DOHH2 (cell line): ENCODE measurements at regions not wholly inside any gene's neighbourhood (a gene's known extent, or its start where the extent isn't known, plus 50 kb on each side); places are given as distances from the start of the nearest gene placed in this dataset.

Experiments used
- H3F3A ChIP-seq: fragments of 200-600 bp; sonication (generic), shearing (Covaris generic); 2 replicates; pipeline ENCODE4 v1.6.0; 2016; ENCODE audit warnings: antibody characterized with exemption, mild to moderate bottlenecking; ENCODE audit not compliant: control insufficient read depth, insufficient read depth
- H3K27ac ChIP-seq: fragments of 200-600 bp; sonication (generic); 2 replicates; pipeline ENCODE4 v1.5.1; 2014; ENCODE audit warnings: low read depth, mild to moderate bottlenecking, low read length, moderate library complexity
- H3K27me3 ChIP-seq: fragments of 200-600 bp; sonication (generic); 2 replicates; pipeline ENCODE4 v1.6.1; 2014; ENCODE audit warnings: mild to moderate bottlenecking, low read length, mixed read lengths; ENCODE audit not compliant: control insufficient read depth
- H3K36me3 ChIP-seq: fragments of 200-600 bp; sonication (generic); 2 replicates; pipeline ENCODE4 v1.6.1; 2014; ENCODE audit warnings: mild to moderate bottlenecking, low read length, moderate library complexity, mixed read lengths; ENCODE audit not compliant: control insufficient read depth
- H3K4me1 ChIP-seq: fragments of 200-600 bp; sonication (generic); 2 replicates; pipeline ENCODE4 v1.6.1; 2014; ENCODE audit warnings: mild to moderate bottlenecking, low read length, mixed read lengths; ENCODE audit not compliant: control insufficient read depth
- H3K4me2 ChIP-seq: fragments of 200-600 bp; sonication (generic); 2 replicates; pipeline ENCODE4 v1.6.0; 2014; ENCODE audit warnings: mild to moderate bottlenecking, low read length, moderate library complexity
- H3K4me3 ChIP-seq: fragments of 200-600 bp; sonication (generic); 2 replicates; pipeline ENCODE4 v1.5.1; 2014; ENCODE audit warnings: mild to moderate bottlenecking, low read length, mixed read lengths
- H3K79me2 ChIP-seq: fragments of 200-600 bp; sonication (generic); 2 replicates; pipeline ENCODE4 v1.6.1; 2014; ENCODE audit warnings: mild to moderate bottlenecking, low read length, mixed read lengths; ENCODE audit not compliant: control insufficient read depth
- H3K9me2 ChIP-seq: fragments of 200-600 bp; sonication (generic); replicated peaks from 2 replicates; pipeline ENCODE4 v1.6.1; 2014; ENCODE audit warnings: mild to moderate bottlenecking, low read length, mixed read lengths; ENCODE audit not compliant: control insufficient read depth
- H3K9me3 ChIP-seq: fragments of 200-600 bp; sonication (generic); 2 replicates; pipeline ENCODE4 v1.6.1; 2014; ENCODE audit warnings: antibody characterized with exemption, low read length, mixed read lengths; ENCODE audit not compliant: control insufficient read depth, insufficient read depth
- H4K20me1 ChIP-seq: fragments of 200-600 bp; sonication (generic); 2 replicates; pipeline ENCODE4 v1.6.0; 2014; ENCODE audit warnings: low read depth, mild to moderate bottlenecking, antibody characterized with exemption, low read length, moderate library complexity; ENCODE audit not compliant: control insufficient read depth, insufficient read depth
- CTCF ChIP-seq: fragments of 200-600 bp; sonication (generic); IDR thresholded peaks from one replicate; pipeline ENCODE4 v1.5.1; 2014; ENCODE audit warnings: antibody characterized with exemption, mild to moderate bottlenecking, low read depth, low read length; ENCODE audit not compliant: poor library complexity, severe bottlenecking
- EZH2phosphoT487 ChIP-seq: fragments of 200-600 bp; sonication (generic); IDR thresholded peaks from 2 replicates; pipeline ENCODE4 v1.6.1; 2017; ENCODE audit warnings: borderline replicate concordance, mild to moderate bottlenecking, antibody characterized with exemption, low read length, moderate library complexity, mixed read lengths

DNA sequence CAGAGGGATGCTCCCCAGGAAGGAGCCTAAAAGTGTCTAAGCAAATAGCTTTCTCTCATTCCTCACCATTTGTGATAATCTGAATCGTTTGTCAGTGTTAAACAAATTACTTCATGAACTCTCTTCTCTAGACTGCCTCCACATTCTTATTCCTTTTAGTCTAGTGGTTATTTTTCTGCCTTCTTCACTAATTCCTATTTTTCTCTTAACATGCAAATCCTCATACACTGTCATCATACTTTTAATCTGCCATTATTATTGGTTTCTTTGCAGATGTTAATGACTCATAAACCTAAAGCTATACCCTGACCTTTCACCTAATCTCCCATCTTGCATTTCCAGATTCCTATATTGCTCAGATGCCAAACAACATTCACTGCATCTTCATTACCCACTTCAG lies 428.9 kb downstream of the EFNA5 start:
- TF ChIP-seq CTCF = no peak
- TF ChIP-seq EZH2phosphoT487 = no peak
- Histone ChIP-seq H3K4me1 (no peaks in the 10 kb centered on the region), H4K20me1 (no peaks in the 10 kb centered on the region), H3K4me3 (no peak overlapping the region), H3K36me3 (no peaks in the 10 kb centered on the region), H3K4me2 (no peak overlapping the region), H3K9me3 (no peaks in the 10 kb centered on the region), H3K9me2 (no peaks in the 10 kb centered on the region; the same call in 1 of the 2 replicates), H3F3A (no peaks in the 10 kb centered on the region), H3K27ac (no peak overlapping the region), H3K27me3 (no peaks in the 10 kb centered on the region), H3K79me2 (no peaks in the 10 kb centered on the region)

- H3K4me2 ChIP-seq = no peak overlapping the region
- H3K9me3 ChIP-seq = no peaks in the 10 kb centered on the region
- H3K36me3 ChIP-seq = no peaks in the 10 kb centered on the region
- no peaks in the 10 kb centered on the region for H3K79me2 ChIP-seq
- no peaks in the 10 kb centered on the region for H3K27me3 ChIP-seq
- no peaks in the 10 kb centered on the region for H4K20me1 ChIP-seq
- TF ChIP-seq CTCF = no peak
- no peak overlapping the region for H3K27ac ChIP-seq
- H3F3A ChIP-seq = no peaks in the 10 kb centered on the region
- H3K4me1 ChIP-seq = no peaks in the 10 kb centered on the region
- H3K4me3 ChIP-seq = no peak overlapping the region
- H3K9me2 ChIP-seq = no peaks in the 10 kb centered on the region; the same call in 1 of the 2 replicates
Observed at GRCh38 chr5:107235167-107235566, 435.6 kb downstream of the EFNA5 start.

DNA sequence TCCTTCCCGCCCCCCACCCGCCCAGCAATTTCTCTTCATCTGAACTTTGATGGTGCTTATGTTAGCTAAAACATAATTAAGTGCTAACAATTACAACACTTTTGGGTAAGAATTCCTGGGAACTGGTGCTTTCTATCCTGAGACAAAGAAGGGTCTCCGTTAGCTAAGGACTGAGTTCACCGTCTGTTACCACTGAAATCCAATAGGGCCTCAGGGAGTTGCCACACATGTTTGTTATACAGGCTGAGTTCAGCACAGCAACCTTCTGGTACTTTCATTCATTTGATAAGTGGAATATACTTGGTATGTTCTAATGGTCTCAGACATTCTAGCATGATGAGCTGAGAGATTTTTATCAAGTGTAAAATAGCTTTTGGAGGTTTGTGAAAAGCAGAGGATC lies 437.9 kb downstream of the EFNA5 start:
- Histone ChIP-seq H3F3A (no peaks in the 10 kb centered on the region), H3K27ac (no peak overlapping the region), H3K79me2 (no peaks in the 10 kb centered on the region), H3K36me3 (no peaks in the 10 kb centered on the region), H3K4me2 (no peak overlapping the region), H3K27me3 (no peaks in the 10 kb centered on the region), H3K9me2 (no peaks in the 10 kb centered on the region), H3K4me1 (no peaks in the 10 kb centered on the region), H4K20me1 (no peaks in the 10 kb centered on the region), H3K9me3 (no peaks in the 10 kb centered on the region; the same call in 1 of the 2 replicates), H3K4me3 (no peak overlapping the region)
- TF ChIP-seq EZH2phosphoT487 (no peak), CTCF (no peak)

- Histone ChIP-seq H3K9me3 (no peaks in the 10 kb centered on the region; the same call in 1 of the 2 replicates), H3K27ac (no peak overlapping the region), H3K79me2 (no peaks in the 10 kb centered on the region), H3F3A (no peaks in the 10 kb centered on the region), H3K4me3 (no peak overlapping the region), H3K36me3 (no peaks in the 10 kb centered on the region), H3K4me2 (no peak overlapping the region), H3K4me1 (no peaks in the 10 kb centered on the region), H3K27me3 (no peaks in the 10 kb centered on the region), H3K9me2 (no peaks in the 10 kb centered on the region), H4K20me1 (no peaks in the 10 kb centered on the region)
- TF ChIP-seq CTCF = no peak
- TF ChIP-seq EZH2phosphoT487 = no peak
Observed at GRCh38 chr5:107232293-107232692, 438.4 kb downstream of the EFNA5 start.
